BJ (cell line): ENCODE measurements at regions not wholly inside any gene's neighbourhood (a gene's known extent, or its start where the extent isn't known, plus 50 kb on each side); places are given as distances from the start of the nearest gene placed in this dataset.

ENCODE experiments used
- CTCF ChIA-PET: fragments of 350-600 bp; formaldehyde crosslinking; extraction: SDS; loops from one replicate; lab custom pipeline; 2021; ENCODE audit warnings: antibody characterized with exemption, inconsistent platforms; lab: Yijun Ruan, JAX
- POLR2A ChIA-PET: fragments of 300-600 bp; sonication (Branson Sonifier 250); formaldehyde crosslinking; extraction: SDS; loops from one replicate; lab custom pipeline; 2021; ENCODE audit warnings: antibody characterized with exemption; lab: Charles Lee
- DNase-seq: peaks from one replicate; pipeline ENCODE4 v3.0.0-alpha.2; 2011; ENCODE audit warnings: low read depth
- H3K27me3 ChIP-seq: 2 replicates; pipeline ENCODE4 v1.6.0; 2011; ENCODE audit warnings: low read length; ENCODE audit not compliant: control insufficient read depth, insufficient read depth
- H3K36me3 ChIP-seq: 2 replicates; pipeline ENCODE4 v1.5.1; 2011; ENCODE audit warnings: low read length; ENCODE audit not compliant: control insufficient read depth, insufficient read depth
- H3K4me3 ChIP-seq: 2 replicates; pipeline ENCODE4 v1.5.1; 2011; ENCODE audit warnings: low read depth, mild to moderate bottlenecking, control low read depth, low read length
- CTCF ChIP-seq: IDR thresholded peaks from 2 replicates; pipeline ENCODE4 v1.5.1; 2011; ENCODE audit warnings: low read depth, mild to moderate bottlenecking, control low read depth, inconsistent platforms, low read length, moderate library complexity; ENCODE audit not compliant: insufficient read depth

DNA sequence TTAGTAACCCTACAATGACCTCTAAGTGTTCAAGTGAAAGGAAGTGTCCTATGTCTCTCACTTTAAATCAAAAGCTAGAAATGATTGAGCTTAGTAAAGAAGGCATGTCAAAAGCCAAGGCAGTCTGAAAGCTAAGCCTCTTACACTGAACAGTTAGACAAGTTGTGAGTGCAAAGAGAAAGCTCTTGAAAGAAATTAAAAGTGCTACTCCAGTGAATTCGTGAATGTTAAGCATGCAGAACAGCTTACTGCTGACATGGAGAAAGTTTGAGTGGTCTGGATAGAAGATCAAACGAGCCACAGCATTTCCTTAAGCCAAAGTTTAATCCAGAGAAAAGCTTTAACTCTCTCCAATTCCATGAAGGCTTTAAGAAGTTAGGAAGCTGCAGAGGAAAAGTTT, 373.7 kb downstream of the NR4A2 start:
- DNase-seq, result no peak
- H3K4me3 ChIP-seq, result no peak overlapping the region
- no peak for TF ChIP-seq CTCF
- no peaks in the 10 kb centered on the region for H3K27me3 ChIP-seq
- ChIA-PET POLR2A (no interaction called here), CTCF (no interaction called here)
- H3K36me3 ChIP-seq, result no peaks in the 10 kb centered on the region

DNA sequence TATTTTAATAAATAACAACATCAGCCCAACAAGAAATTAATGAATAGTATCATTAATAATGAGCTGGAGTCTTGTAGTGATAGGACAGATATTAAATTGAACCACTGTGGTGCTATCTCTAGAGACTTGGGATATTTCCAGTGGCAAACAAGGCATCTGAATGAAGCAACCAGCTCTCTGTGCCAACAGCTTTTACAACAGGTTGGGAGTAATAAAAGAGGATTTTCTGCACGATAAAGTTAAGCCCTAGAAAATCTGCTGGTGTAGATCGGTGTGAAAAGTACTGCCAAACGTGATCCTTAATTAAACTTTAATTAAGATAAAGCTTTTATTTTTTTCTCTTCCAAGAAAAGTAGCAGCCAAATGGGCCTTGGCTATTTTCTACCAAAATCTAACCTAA, 385.5 kb downstream of the NR4A2 start:
- no peak for DNase-seq
- Histone ChIP-seq H3K36me3 (no peaks in the 10 kb centered on the region), H3K27me3 (no peaks in the 10 kb centered on the region), H3K4me3 (no peak overlapping the region)
- no peak for TF ChIP-seq CTCF
- ChIA-PET CTCF (no interaction called here), POLR2A (no interaction called here)

DNA sequence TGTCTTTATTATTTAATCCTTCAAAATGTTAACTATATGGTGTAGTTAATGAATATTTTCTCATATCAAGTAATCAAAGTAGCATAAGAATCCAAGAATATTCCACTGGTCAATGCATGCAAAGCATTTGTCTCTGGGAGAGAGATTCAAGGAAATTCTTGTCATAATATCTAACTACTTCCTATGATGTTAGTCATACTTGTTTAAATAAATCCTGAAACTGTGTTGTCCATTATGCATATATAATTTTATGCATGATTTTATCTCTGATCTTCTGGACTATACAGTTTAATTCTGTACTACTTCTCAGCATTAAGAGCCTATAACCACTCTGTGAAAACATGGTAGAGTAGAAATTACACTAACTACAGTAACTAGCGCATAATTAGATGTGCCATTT, 388.3 kb downstream of the NR4A2 start:
- ChIA-PET CTCF (no interaction called here), POLR2A (no interaction called here)
- DNase-seq, result no peak
- Histone ChIP-seq H3K4me3 (no peak overlapping the region), H3K36me3 (no peaks in the 10 kb centered on the region), H3K27me3 (no peaks in the 10 kb centered on the region)
- TF ChIP-seq CTCF, result no peak

DNA sequence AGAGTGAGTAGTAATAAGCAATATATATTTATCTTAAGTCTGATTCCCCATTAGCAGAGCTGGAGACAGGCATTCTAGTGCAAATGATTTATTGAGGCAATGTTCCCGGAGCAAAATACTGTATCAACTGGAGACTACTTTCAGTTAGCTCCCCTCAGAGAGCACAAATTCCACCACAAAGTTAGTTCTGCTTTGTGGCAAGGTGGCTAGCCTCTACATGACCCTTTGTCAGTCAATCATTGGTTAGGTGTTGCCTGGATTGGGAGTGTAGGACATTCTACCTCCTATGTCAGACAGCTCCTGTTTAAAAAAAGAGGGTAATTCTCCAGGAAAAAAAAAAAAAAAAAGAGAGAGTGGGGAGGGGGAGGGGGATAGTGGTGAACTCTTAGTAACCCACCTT, 402.2 kb downstream of the NR4A2 start:
- Histone ChIP-seq H3K27me3 (no peaks in the 10 kb centered on the region), H3K36me3 (no peaks in the 10 kb centered on the region), H3K4me3 (no peak overlapping the region)
- TF ChIP-seq CTCF, result no peak
- no peak for DNase-seq
- ChIA-PET CTCF (no interaction called here), POLR2A (no interaction called here)

DNA sequence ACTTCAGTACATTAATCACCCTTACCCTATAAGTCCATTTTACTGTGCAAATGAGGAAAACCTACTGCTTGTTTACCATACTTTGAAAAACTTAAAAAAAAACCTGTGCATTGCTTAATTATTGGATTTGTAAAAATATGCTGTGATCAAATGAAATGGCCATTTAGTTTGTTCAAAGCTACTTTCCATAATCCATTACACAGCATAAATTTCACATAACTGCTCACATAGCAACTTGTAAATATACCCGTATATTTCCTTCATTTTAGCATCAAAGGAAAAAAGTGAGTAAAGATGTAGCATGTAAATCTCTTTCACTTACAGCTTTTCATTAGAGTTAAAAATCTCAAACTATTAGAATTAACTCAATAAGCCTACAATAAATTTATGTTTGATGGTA, 415.1 kb downstream of the NR4A2 start:
- CTCF ChIA-PET, result no interaction called here

More for the DNA sequence above, 415.1 kb downstream of the NR4A2 start:
- POLR2A ChIA-PET, result no interaction called here
- Histone ChIP-seq H3K36me3 (no peaks in the 10 kb centered on the region), H3K27me3 (no peaks in the 10 kb centered on the region), H3K4me3 (no peak overlapping the region)
- DNase-seq, result no peak
- TF ChIP-seq CTCF, result no peak
